IMR-90 (cell line): ENCODE measurements at regions not wholly inside any gene's neighbourhood (a gene's known extent, or its start where the extent isn't known, plus 50 kb on each side); places are given as distances from the start of the nearest gene placed in this dataset.

Experiments
- ATAC-seq: fragments of 200-7000 bp; cut with Tn5 transposase; 2 replicates; pipeline ENCODE4 v1.9.1; 2020; ENCODE audit warnings: low read depth, mild to moderate bottlenecking, moderate library complexity
- BruUV-seq: library from RNA; stranded (reverse); fragments of 400-500 nt; replicated peaks from 2 replicates; lab custom pipeline; 2021; lab: Mats Ljungman, UMichigan
- CTCF ChIA-PET: fragments of 300-600 bp; formaldehyde crosslinking; extraction: SDS; loops from one replicate; lab custom pipeline; 2021; ENCODE audit warnings: antibody characterized with exemption; lab: Yijun Ruan, JAX
- POLR2A ChIA-PET: fragments of 300-600 bp; sonication (Branson Sonifier 250); formaldehyde crosslinking; loops from one replicate; lab custom pipeline; 2022; ENCODE audit warnings: antibody characterized with exemption; ENCODE audit not compliant: unreplicated experiment; lab: Charles Lee
- DNase-seq: peaks from one replicate; pipeline ENCODE4 v3.0.0; 2013
- H2AFZ ChIP-seq: replicated peaks from 2 replicates; pipeline ENCODE3; 2013; ENCODE audit warnings: low read length, mild to moderate bottlenecking; ENCODE audit not compliant: poor library complexity
- H2AK5ac ChIP-seq: 2 replicates; pipeline ENCODE4 v1.6.1; 2013; ENCODE audit warnings: low read depth, low read length, inconsistent platforms
- H2AK9ac ChIP-seq: replicated peaks from 2 replicates; pipeline ENCODE3; 2013; ENCODE audit warnings: mild to moderate bottlenecking, low read depth, low read length, moderate library complexity; ENCODE audit not compliant: poor library complexity
- H2BK120ac ChIP-seq: 2 replicates; pipeline ENCODE4 v1.6.1; 2013; ENCODE audit warnings: low read depth, low read length, inconsistent platforms
- H2BK15ac ChIP-seq: 3 replicates; pipeline ENCODE4 v1.6.1; 2013; ENCODE audit warnings: low read depth, low read length, inconsistent platforms
- H2BK20ac ChIP-seq: 2 replicates; pipeline ENCODE4 v1.6.1; 2013; ENCODE audit warnings: low read depth, mild to moderate bottlenecking, inconsistent platforms, low read length, moderate library complexity
- H2BK5ac ChIP-seq: 2 replicates; pipeline ENCODE4 v1.6.1; 2013; ENCODE audit warnings: mild to moderate bottlenecking, low read depth, low read length, inconsistent platforms; ENCODE audit not compliant: poor library complexity, severe bottlenecking
- H3K14ac ChIP-seq: replicated peaks from 2 replicates; pipeline ENCODE4 v1.6.1; 2013; ENCODE audit warnings: low read depth, low read length, inconsistent platforms
- H3K18ac ChIP-seq: 2 replicates; pipeline ENCODE4 v1.6.1; 2013; ENCODE audit warnings: low read depth, low read length, control low read depth
- H3K23ac ChIP-seq: 2 replicates; pipeline ENCODE4 v1.6.1; 2013; ENCODE audit warnings: low read depth, low read length, inconsistent platforms
- H3K27ac ChIP-seq: 2 replicates; pipeline ENCODE4 v1.5.1; 2013; ENCODE audit warnings: mild to moderate bottlenecking, control low read depth, low read length; ENCODE audit not compliant: insufficient read depth
- H3K27me3 ChIP-seq: 2 replicates; pipeline ENCODE4 v1.6.1; 2013; ENCODE audit warnings: low read length; ENCODE audit not compliant: control insufficient read depth, insufficient read depth
- H3K36me3 ChIP-seq: 2 replicates; pipeline ENCODE4 v1.6.1; 2013; ENCODE audit warnings: low read length, mixed read lengths; ENCODE audit not compliant: control insufficient read depth, insufficient read depth
- H3K4ac ChIP-seq: 2 replicates; pipeline ENCODE4 v1.6.1; 2013; ENCODE audit warnings: low read depth, low read length, inconsistent platforms
- H3K4me1 ChIP-seq: 2 replicates; pipeline ENCODE4 v1.6.1; 2013; ENCODE audit warnings: low read length, mixed read lengths; ENCODE audit not compliant: control insufficient read depth, insufficient read depth
- H3K4me2 ChIP-seq: 2 replicates; pipeline ENCODE4 v1.6.1; 2013; ENCODE audit warnings: low read depth, mild to moderate bottlenecking, control low read depth, low read length, moderate library complexity
- H3K4me3 ChIP-seq: 2 replicates; pipeline ENCODE4 v1.5.1; 2013; ENCODE audit warnings: low read depth, mild to moderate bottlenecking, control low read depth, low read length, moderate library complexity; ENCODE audit not compliant: insufficient read depth
- H3K56ac ChIP-seq: 2 replicates; pipeline ENCODE4 v1.6.1; 2013; ENCODE audit warnings: low read length, inconsistent platforms; ENCODE audit not compliant: insufficient read depth; ENCODE audit errors: extremely low read depth
- H3K79me1 ChIP-seq, 2 experiments: 2 replicates each; pipeline ENCODE4 v1.6.1; 2013; ENCODE audit warnings: low read length in 2 of 2, inconsistent platforms in 1 of 2, low read depth in 1 of 2
- H3K9ac ChIP-seq: 2 replicates; pipeline ENCODE4 v1.6.1; 2013; ENCODE audit warnings: low read depth, low read length, control low read depth
- H3K9me1 ChIP-seq: 2 replicates; pipeline ENCODE4 v1.6.1; 2013; ENCODE audit warnings: low read length, inconsistent platforms; ENCODE audit not compliant: insufficient read depth
- H3K9me3 ChIP-seq: 2 replicates; pipeline ENCODE4 v1.6.1; 2013; ENCODE audit warnings: low read length; ENCODE audit not compliant: control insufficient read depth, insufficient read depth
- H4K20me1 ChIP-seq: 2 replicates; pipeline ENCODE4 v1.6.1; 2013; ENCODE audit warnings: low read length, inconsistent platforms; ENCODE audit not compliant: insufficient read depth
- H4K5ac ChIP-seq: 2 replicates; pipeline ENCODE4 v1.6.1; 2013; ENCODE audit warnings: mild to moderate bottlenecking, low read depth, low read length, control low read depth
- H4K8ac ChIP-seq, 2 experiments: 2 replicates each; pipeline ENCODE4 v1.6.1; 2013; ENCODE audit warnings: low read depth in 2 of 2, low read length in 2 of 2, control low read depth in 1 of 2, inconsistent platforms in 1 of 2
- H4K91ac ChIP-seq: 2 replicates; pipeline ENCODE4 v1.6.1; 2013; ENCODE audit warnings: low read depth, low read length, inconsistent platforms; ENCODE audit not compliant: insufficient read depth
- CEBPB ChIP-seq: IDR thresholded peaks from 2 replicates; pipeline ENCODE4 v1.6.1; 2012; ENCODE audit warnings: low read depth, low read length, improper control_type of control experiment
- CHD1 ChIP-seq: IDR thresholded peaks from 2 replicates; pipeline ENCODE4 v1.6.1; 2012; ENCODE audit warnings: low read depth, low read length, improper control_type of control experiment
- ELK1 ChIP-seq: fragments of 150-350 bp; IDR thresholded peaks from 2 replicates; pipeline ENCODE4 v1.6.1; 2016; ENCODE audit warnings: low read depth, mild to moderate bottlenecking, low read length, moderate library complexity, borderline replicate concordance
- FOS ChIP-seq: fragments of 150-350 bp; IDR thresholded peaks from 2 replicates; pipeline ENCODE4 v1.6.1; 2016; ENCODE audit warnings: low read depth, low read length
- MAFK ChIP-seq: IDR thresholded peaks from 2 replicates; pipeline ENCODE4 v1.6.1; 2012; ENCODE audit warnings: low read depth, low read length, improper control_type of control experiment
- MAZ ChIP-seq: IDR thresholded peaks from 2 replicates; pipeline ENCODE4 v1.6.1; 2012; ENCODE audit warnings: low read depth, mild to moderate bottlenecking, low read length, improper control_type of control experiment, moderate library complexity, borderline replicate concordance
- POLR2A ChIP-seq: IDR thresholded peaks from 2 replicates; pipeline ENCODE4 v1.6.1; 2012; ENCODE audit warnings: mild to moderate bottlenecking, low read depth, low read length
- RAD21 ChIP-seq: IDR thresholded peaks from 2 replicates; pipeline ENCODE4 v1.6.1; 2012; ENCODE audit warnings: low read length, improper control_type of control experiment
- RCOR1 ChIP-seq: IDR thresholded peaks from 2 replicates; pipeline ENCODE4 v1.6.1; 2012; ENCODE audit warnings: mild to moderate bottlenecking, low read length, improper control_type of control experiment; ENCODE audit not compliant: insufficient replicate concordance
- RFX5 ChIP-seq: IDR thresholded peaks from 2 replicates; pipeline ENCODE4 v1.8.0; 2012; ENCODE audit warnings: low read depth, mild to moderate bottlenecking, low read length, moderate library complexity
- SMC3 ChIP-seq: fragments of 150-350 bp; IDR thresholded peaks from 2 replicates; pipeline ENCODE4 v1.6.1; 2016; ENCODE audit warnings: low read depth, mild to moderate bottlenecking, antibody characterized with exemption, low read length, moderate library complexity
- WGBS, 2 experiments: methylation state at CpG; one replicate each; pipeline versions ENCODE4 v1.1.5 to v1.1.7; 2013; ENCODE audit warnings: missing lambda C conversion rate in 2 of 2; ENCODE audit not compliant: insufficient read length in 1 of 2; ENCODE audit errors: extremely low coverage in 2 of 2; 5-methylcytosine and 5-hydroxymethylcytosine counted together
- dilution Hi-C: fragments of 300-500 bp; cut with HindIII; formaldehyde crosslinking; loops from one replicate; pipeline ENCODE4 v1.14.3; 2018; ENCODE audit warnings: low sequenced_read_pairs; ENCODE audit not compliant: unreplicated experiment
- in situ Hi-C: fragments of 300-500 bp; cut with MboI; formaldehyde crosslinking; loops from 3 replicates; pipeline ENCODE4 v1.14.3; 2019; ENCODE audit warnings: low sequenced_read_pairs, inconsistent platforms, mixed read lengths
- intact Hi-C: fragments of 100-400 bp; cut with micrococcal nuclease; formaldehyde crosslinking; loops from 2 replicates; pipeline ENCODE4 v1.10.0; 2022
- TF ChIP-seq, protein P1 (sequence below): conservative IDR thresholded peaks from 2 replicates; pipeline ENCODE4 v1.5.1; 2012; ENCODE audit warnings: mild to moderate bottlenecking, low read depth, low read length, improper control_type of control experiment
- TF ChIP-seq, protein P2 (sequence below): fragments of 150-350 bp; IDR thresholded peaks from 2 replicates; pipeline ENCODE4 v1.6.1; 2017; ENCODE audit warnings: mild to moderate bottlenecking, antibody characterized with exemption, low read length, low read depth

DNA sequence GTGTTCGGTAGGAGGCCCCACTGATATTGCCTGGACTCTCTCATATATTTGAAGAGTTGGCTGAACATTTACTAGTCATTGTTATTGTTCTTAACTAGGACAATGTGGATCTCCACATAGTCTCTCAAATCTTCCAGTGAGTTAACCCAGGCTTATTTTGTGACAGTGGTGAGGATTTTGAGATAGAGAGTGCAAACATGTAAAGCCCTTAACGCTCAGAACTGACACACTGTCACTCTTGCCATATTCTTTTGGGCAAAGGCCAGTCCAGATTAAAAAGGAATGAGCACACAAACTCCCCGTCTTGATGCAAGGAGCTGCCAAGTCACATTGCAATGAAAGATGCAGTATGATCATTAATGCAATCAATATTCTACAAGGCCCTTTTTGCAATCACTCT, 431.9 kb upstream of the AZI2 start:
- H3K36me3 ChIP-seq: no peaks in the 10 kb centered on the region
- dilution Hi-C loops (no loop called here), in situ Hi-C loops (no loop called here), intact Hi-C loops (no loop called here)
- no peak overlapping the region for H3K4me3 ChIP-seq
- no peak overlapping the region for H2AFZ ChIP-seq
- H2AK5ac ChIP-seq: no peak overlapping the region
- no peak overlapping the region for H4K5ac ChIP-seq
- no peak overlapping the region for H3K23ac ChIP-seq
- no peaks in the 10 kb centered on the region for H3K27me3 ChIP-seq
- no CpG with 5 or more reads among the region's 3 CpGs for WGBS, 2 experiments
- no peak overlapping the region for H3K4me2 ChIP-seq
- no peak overlapping the region for H3K27ac ChIP-seq
- ATAC-seq (no peak), DNase-seq (no peak)
- H2BK20ac ChIP-seq: no peak overlapping the region
- H4K20me1 ChIP-seq: no peaks in the 10 kb centered on the region
- H3K9ac ChIP-seq: no peak overlapping the region
- H2BK5ac ChIP-seq: no peak overlapping the region
- H4K8ac ChIP-seq: no peak overlapping the region
- no peak overlapping the region for H3K18ac ChIP-seq
- no peak overlapping the region for H3K4ac ChIP-seq
- no peaks in the 10 kb centered on the region for H3K9me3 ChIP-seq
- H3K79me1 ChIP-seq: no peaks in the 10 kb centered on the region
- no peak overlapping the region for H2BK15ac ChIP-seq
- no peak overlapping the region for H4K91ac ChIP-seq
- H2BK120ac ChIP-seq: no peak overlapping the region
- H3K56ac ChIP-seq: no peak overlapping the region
- no peaks in the 10 kb centered on the region for H3K9me1 ChIP-seq
- H2AK9ac ChIP-seq: no peak overlapping the region
- H3K14ac ChIP-seq: no peak overlapping the region
- TF ChIP-seq RCOR1 (no peak), RFX5 (no peak), MAZ (no peak), SMC3 (no peak), MAFK (no peak), POLR2A (no peak), CEBPB (no peak), FOS (no peak), ELK1 (no peak), RAD21 (no peak), CHD1 (no peak)
- TF ChIP-seq, protein P1, sequence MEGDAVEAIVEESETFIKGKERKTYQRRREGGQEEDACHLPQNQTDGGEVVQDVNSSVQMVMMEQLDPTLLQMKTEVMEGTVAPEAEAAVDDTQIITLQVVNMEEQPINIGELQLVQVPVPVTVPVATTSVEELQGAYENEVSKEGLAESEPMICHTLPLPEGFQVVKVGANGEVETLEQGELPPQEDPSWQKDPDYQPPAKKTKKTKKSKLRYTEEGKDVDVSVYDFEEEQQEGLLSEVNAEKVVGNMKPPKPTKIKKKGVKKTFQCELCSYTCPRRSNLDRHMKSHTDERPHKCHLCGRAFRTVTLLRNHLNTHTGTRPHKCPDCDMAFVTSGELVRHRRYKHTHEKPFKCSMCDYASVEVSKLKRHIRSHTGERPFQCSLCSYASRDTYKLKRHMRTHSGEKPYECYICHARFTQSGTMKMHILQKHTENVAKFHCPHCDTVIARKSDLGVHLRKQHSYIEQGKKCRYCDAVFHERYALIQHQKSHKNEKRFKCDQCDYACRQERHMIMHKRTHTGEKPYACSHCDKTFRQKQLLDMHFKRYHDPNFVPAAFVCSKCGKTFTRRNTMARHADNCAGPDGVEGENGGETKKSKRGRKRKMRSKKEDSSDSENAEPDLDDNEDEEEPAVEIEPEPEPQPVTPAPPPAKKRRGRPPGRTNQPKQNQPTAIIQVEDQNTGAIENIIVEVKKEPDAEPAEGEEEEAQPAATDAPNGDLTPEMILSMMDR: no peak
- TF ChIP-seq, protein P2, sequence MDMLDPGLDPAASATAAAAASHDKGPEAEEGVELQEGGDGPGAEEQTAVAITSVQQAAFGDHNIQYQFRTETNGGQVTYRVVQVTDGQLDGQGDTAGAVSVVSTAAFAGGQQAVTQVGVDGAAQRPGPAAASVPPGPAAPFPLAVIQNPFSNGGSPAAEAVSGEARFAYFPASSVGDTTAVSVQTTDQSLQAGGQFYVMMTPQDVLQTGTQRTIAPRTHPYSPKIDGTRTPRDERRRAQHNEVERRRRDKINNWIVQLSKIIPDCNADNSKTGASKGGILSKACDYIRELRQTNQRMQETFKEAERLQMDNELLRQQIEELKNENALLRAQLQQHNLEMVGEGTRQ: no peak
- no peaks in the 10 kb centered on the region for H3K4me1 ChIP-seq
- no TSS peak for BruUV-seq
- ChIA-PET CTCF (no interaction called here), POLR2A (no interaction called here)
